IMR-90 (cell line): ENCODE measurements at regions not wholly inside any gene's neighbourhood (a gene's known extent, or its start where the extent isn't known, plus 50 kb on each side); places are given as distances from the start of the nearest gene placed in this dataset.

ENCODE experiments used
- ATAC-seq: fragments of 200-7000 bp; cut with Tn5 transposase; 2 replicates; pipeline ENCODE4 v1.9.1; 2020; ENCODE audit warnings: low read depth, mild to moderate bottlenecking, moderate library complexity
- BruUV-seq: library from RNA; stranded (reverse); fragments of 400-500 nt; replicated peaks from 2 replicates; lab custom pipeline; 2021; lab: Mats Ljungman, UMichigan
- CTCF ChIA-PET: fragments of 300-600 bp; formaldehyde crosslinking; extraction: SDS; loops from one replicate; lab custom pipeline; 2021; ENCODE audit warnings: antibody characterized with exemption; lab: Yijun Ruan, JAX
- POLR2A ChIA-PET: fragments of 300-600 bp; sonication (Branson Sonifier 250); formaldehyde crosslinking; loops from one replicate; lab custom pipeline; 2022; ENCODE audit warnings: antibody characterized with exemption; ENCODE audit not compliant: unreplicated experiment; lab: Charles Lee
- DNase-seq: peaks from one replicate; pipeline ENCODE4 v3.0.0; 2013
- H2AFZ ChIP-seq: replicated peaks from 2 replicates; pipeline ENCODE3; 2013; ENCODE audit warnings: low read length, mild to moderate bottlenecking; ENCODE audit not compliant: poor library complexity
- H2AK5ac ChIP-seq: 2 replicates; pipeline ENCODE4 v1.6.1; 2013; ENCODE audit warnings: low read depth, low read length, inconsistent platforms
- H2AK9ac ChIP-seq: replicated peaks from 2 replicates; pipeline ENCODE3; 2013; ENCODE audit warnings: mild to moderate bottlenecking, low read depth, low read length, moderate library complexity; ENCODE audit not compliant: poor library complexity
- H2BK120ac ChIP-seq: 2 replicates; pipeline ENCODE4 v1.6.1; 2013; ENCODE audit warnings: low read depth, low read length, inconsistent platforms
- H2BK15ac ChIP-seq: 3 replicates; pipeline ENCODE4 v1.6.1; 2013; ENCODE audit warnings: low read depth, low read length, inconsistent platforms
- H2BK20ac ChIP-seq: 2 replicates; pipeline ENCODE4 v1.6.1; 2013; ENCODE audit warnings: low read depth, mild to moderate bottlenecking, inconsistent platforms, low read length, moderate library complexity
- H2BK5ac ChIP-seq: 2 replicates; pipeline ENCODE4 v1.6.1; 2013; ENCODE audit warnings: mild to moderate bottlenecking, low read depth, low read length, inconsistent platforms; ENCODE audit not compliant: poor library complexity, severe bottlenecking
- H3K14ac ChIP-seq: replicated peaks from 2 replicates; pipeline ENCODE4 v1.6.1; 2013; ENCODE audit warnings: low read depth, low read length, inconsistent platforms
- H3K18ac ChIP-seq: 2 replicates; pipeline ENCODE4 v1.6.1; 2013; ENCODE audit warnings: low read depth, low read length, control low read depth
- H3K23ac ChIP-seq: 2 replicates; pipeline ENCODE4 v1.6.1; 2013; ENCODE audit warnings: low read depth, low read length, inconsistent platforms
- H3K27ac ChIP-seq: 2 replicates; pipeline ENCODE4 v1.5.1; 2013; ENCODE audit warnings: mild to moderate bottlenecking, control low read depth, low read length; ENCODE audit not compliant: insufficient read depth
- H3K27me3 ChIP-seq: 2 replicates; pipeline ENCODE4 v1.6.1; 2013; ENCODE audit warnings: low read length; ENCODE audit not compliant: control insufficient read depth, insufficient read depth
- H3K36me3 ChIP-seq: 2 replicates; pipeline ENCODE4 v1.6.1; 2013; ENCODE audit warnings: low read length, mixed read lengths; ENCODE audit not compliant: control insufficient read depth, insufficient read depth
- H3K4ac ChIP-seq: 2 replicates; pipeline ENCODE4 v1.6.1; 2013; ENCODE audit warnings: low read depth, low read length, inconsistent platforms
- H3K4me1 ChIP-seq: 2 replicates; pipeline ENCODE4 v1.6.1; 2013; ENCODE audit warnings: low read length, mixed read lengths; ENCODE audit not compliant: control insufficient read depth, insufficient read depth
- H3K4me2 ChIP-seq: 2 replicates; pipeline ENCODE4 v1.6.1; 2013; ENCODE audit warnings: low read depth, mild to moderate bottlenecking, control low read depth, low read length, moderate library complexity
- H3K4me3 ChIP-seq: 2 replicates; pipeline ENCODE4 v1.5.1; 2013; ENCODE audit warnings: low read depth, mild to moderate bottlenecking, control low read depth, low read length, moderate library complexity; ENCODE audit not compliant: insufficient read depth
- H3K56ac ChIP-seq: 2 replicates; pipeline ENCODE4 v1.6.1; 2013; ENCODE audit warnings: low read length, inconsistent platforms; ENCODE audit not compliant: insufficient read depth; ENCODE audit errors: extremely low read depth
- H3K79me1 ChIP-seq, 2 experiments: 2 replicates each; pipeline ENCODE4 v1.6.1; 2013; ENCODE audit warnings: low read length in 2 of 2, inconsistent platforms in 1 of 2, low read depth in 1 of 2
- H3K9ac ChIP-seq: 2 replicates; pipeline ENCODE4 v1.6.1; 2013; ENCODE audit warnings: low read depth, low read length, control low read depth
- H3K9me1 ChIP-seq: 2 replicates; pipeline ENCODE4 v1.6.1; 2013; ENCODE audit warnings: low read length, inconsistent platforms; ENCODE audit not compliant: insufficient read depth
- H3K9me3 ChIP-seq: 2 replicates; pipeline ENCODE4 v1.6.1; 2013; ENCODE audit warnings: low read length; ENCODE audit not compliant: control insufficient read depth, insufficient read depth
- H4K20me1 ChIP-seq: 2 replicates; pipeline ENCODE4 v1.6.1; 2013; ENCODE audit warnings: low read length, inconsistent platforms; ENCODE audit not compliant: insufficient read depth
- H4K5ac ChIP-seq: 2 replicates; pipeline ENCODE4 v1.6.1; 2013; ENCODE audit warnings: mild to moderate bottlenecking, low read depth, low read length, control low read depth
- H4K8ac ChIP-seq, 2 experiments: 2 replicates each; pipeline ENCODE4 v1.6.1; 2013; ENCODE audit warnings: low read depth in 2 of 2, low read length in 2 of 2, control low read depth in 1 of 2, inconsistent platforms in 1 of 2
- H4K91ac ChIP-seq: 2 replicates; pipeline ENCODE4 v1.6.1; 2013; ENCODE audit warnings: low read depth, low read length, inconsistent platforms; ENCODE audit not compliant: insufficient read depth
- RFX5 ChIP-seq: IDR thresholded peaks from 2 replicates; pipeline ENCODE4 v1.8.0; 2012; ENCODE audit warnings: low read depth, mild to moderate bottlenecking, low read length, moderate library complexity
- SMC3 ChIP-seq: fragments of 150-350 bp; IDR thresholded peaks from 2 replicates; pipeline ENCODE4 v1.6.1; 2016; ENCODE audit warnings: low read depth, mild to moderate bottlenecking, antibody characterized with exemption, low read length, moderate library complexity
- WGBS, 2 experiments: methylation state at CpG; one replicate each; pipeline versions ENCODE4 v1.1.5 to v1.1.7; 2013; ENCODE audit warnings: missing lambda C conversion rate in 2 of 2; ENCODE audit not compliant: insufficient read length in 1 of 2; ENCODE audit errors: extremely low coverage in 2 of 2; 5-methylcytosine and 5-hydroxymethylcytosine counted together
- dilution Hi-C: fragments of 300-500 bp; cut with HindIII; formaldehyde crosslinking; loops from one replicate; pipeline ENCODE4 v1.14.3; 2018; ENCODE audit warnings: low sequenced_read_pairs; ENCODE audit not compliant: unreplicated experiment
- in situ Hi-C: fragments of 300-500 bp; cut with MboI; formaldehyde crosslinking; loops from 3 replicates; pipeline ENCODE4 v1.14.3; 2019; ENCODE audit warnings: low sequenced_read_pairs, inconsistent platforms, mixed read lengths
- intact Hi-C: fragments of 100-400 bp; cut with micrococcal nuclease; formaldehyde crosslinking; loops from 2 replicates; pipeline ENCODE4 v1.10.0; 2022

DNA sequence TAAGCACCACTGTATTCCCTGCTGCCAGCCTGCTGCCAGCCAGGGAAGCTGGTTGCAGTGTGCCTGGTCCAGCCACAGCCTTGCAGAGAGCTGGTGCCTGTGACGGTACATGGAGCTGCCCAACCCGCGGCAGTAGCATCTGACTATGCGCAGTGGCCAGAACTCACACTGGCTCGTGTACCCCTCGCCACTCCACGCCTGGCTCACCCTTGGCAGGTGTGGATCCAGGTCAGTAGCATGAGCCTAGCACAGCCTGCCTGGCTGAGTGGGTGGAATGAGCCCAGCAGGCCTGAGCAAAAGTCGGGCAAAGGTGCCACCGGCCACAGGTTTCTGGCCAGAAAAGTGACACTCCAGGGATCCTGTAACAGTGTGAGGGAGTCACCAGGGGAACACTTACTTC lies 361.7 kb upstream of the MAP3K7 start:
- ATAC-seq (no peak), DNase-seq (no peak)
- no peak overlapping the region for H2BK5ac ChIP-seq
- no peak overlapping the region for H3K4me2 ChIP-seq
- no peak overlapping the region for H3K4ac ChIP-seq
- no peaks in the 10 kb centered on the region for H3K36me3 ChIP-seq
- H4K20me1 ChIP-seq, result no peaks in the 10 kb centered on the region
- intact Hi-C loops, result loop anchor here (10.0 kb wide), 1 partner anchor 1696 kb away; no protein-coding TSS in a partner anchor
- no peak overlapping the region for H3K9ac ChIP-seq
- WGBS, 2 experiments, result 100% methylated on average over 3 of the region's 9 CpGs; no CpG with 5 or more reads in 1 of the 2 experiments
- BruUV-seq, result no TSS peak
- H2AK5ac ChIP-seq, result no peak overlapping the region
- no peak overlapping the region for H4K91ac ChIP-seq
- POLR2A ChIA-PET, result no interaction called here
- in situ Hi-C loops, result no loop called here
- H3K23ac ChIP-seq, result no peak overlapping the region
- H4K5ac ChIP-seq, result no peak overlapping the region
- TF ChIP-seq SMC3 (no peak), RFX5 (no peak)
- H3K27ac ChIP-seq, result no peak overlapping the region
- no peak overlapping the region for H3K14ac ChIP-seq
- H2AFZ ChIP-seq, result no peak overlapping the region
- no peak overlapping the region for H2BK15ac ChIP-seq
- H2BK20ac ChIP-seq, result no peak overlapping the region
- no peak overlapping the region for H2BK120ac ChIP-seq
- H3K4me3 ChIP-seq, result no peak overlapping the region
- no peak overlapping the region for H4K8ac ChIP-seq
- CTCF ChIA-PET, result no interaction called here
- no peak overlapping the region for H3K18ac ChIP-seq
- H2AK9ac ChIP-seq, result no peak overlapping the region
- no peaks in the 10 kb centered on the region for H3K9me1 ChIP-seq
- no peak overlapping the region for H3K56ac ChIP-seq
- no peaks in the 10 kb centered on the region for H3K9me3 ChIP-seq
- H3K4me1 ChIP-seq, result no peaks in the 10 kb centered on the region
- dilution Hi-C loops, result no loop called here
- H3K27me3 ChIP-seq, result no peaks in the 10 kb centered on the region
- no peaks in the 10 kb centered on the region for H3K79me1 ChIP-seq
